Lung (tissue), 11 donors: ENCODE measurements at regions not wholly inside any gene's neighbourhood (a gene's known extent, or its start where the extent isn't known, plus 50 kb on each side); places are given as distances from the start of the nearest gene placed in this dataset.

ENCODE experiments used
- ATAC-seq: fragments of 200-7000 bp; cut with Tn5 transposase; one replicate; pipeline ENCODE4 v1.9.1; 2020; ENCODE audit warnings: moderate number of reproducible peaks; ENCODE audit not compliant: insufficient read depth, low FRiP score
- DNase-seq, 3 donors: peaks; one replicate each; pipeline ENCODE4 v3.0.0-alpha.2; 2013 to 2017
- H3K27ac ChIP-seq, 2 donors: one replicate each; pipeline ENCODE4 v1.5.1; 2013; ENCODE audit warnings: mild to moderate bottlenecking in 2 of 2, moderate library complexity in 2 of 2, control low read depth in 1 of 2, inconsistent platforms in 1 of 2, low read depth in 1 of 2, low read length in 1 of 2
- H3K27me3 ChIP-seq, 3 donors: one replicate each; pipeline ENCODE4 v1.5.1; 2013; ENCODE audit warnings: low read length in 2 of 3; ENCODE audit not compliant: control insufficient read depth in 3 of 3, insufficient read depth in 3 of 3
- H3K36me3 ChIP-seq, 4 donors: one replicate each; pipeline ENCODE4 v1.5.1; 2013; ENCODE audit warnings: low read length in 4 of 4, mild to moderate bottlenecking in 1 of 4, moderate library complexity in 1 of 4; ENCODE audit not compliant: control insufficient read depth in 4 of 4, insufficient read depth in 4 of 4
- H3K4me1 ChIP-seq, 5 donors: one replicate each; pipeline ENCODE4 v1.5.1; 2013; ENCODE audit warnings: low read length in 5 of 5, mild to moderate bottlenecking in 2 of 5, moderate library complexity in 1 of 5; ENCODE audit not compliant: control insufficient read depth in 5 of 5, insufficient read depth in 5 of 5
- H3K4me3 ChIP-seq: one replicate; pipeline ENCODE4 v1.5.1; 2013; ENCODE audit warnings: mild to moderate bottlenecking, control low read depth, moderate library complexity
- H3K9ac ChIP-seq, 2 donors: one replicate each; pipeline ENCODE4 v1.5.1; 2013; ENCODE audit warnings: low read length in 2 of 2, control low read depth in 1 of 2; ENCODE audit not compliant: insufficient read depth in 1 of 2
- H3K9me3 ChIP-seq, 4 donors: one replicate each; pipeline ENCODE4 v1.5.1; 2013; ENCODE audit warnings: low read length in 3 of 4, mild to moderate bottlenecking in 1 of 4, moderate library complexity in 1 of 4; ENCODE audit not compliant: control insufficient read depth in 4 of 4, insufficient read depth in 3 of 4
- WGBS, 2 donors: extraction: QIAGEN DNeasy Blood & Tissue Kit; methylation state at CpG; one replicate each; pipeline ENCODE4 v1.1.7; 2013; 5-methylcytosine and 5-hydroxymethylcytosine counted together
- TF ChIP-seq, protein P1 (sequence below): IDR thresholded peaks from 2 replicates; pipeline ENCODE4 v1.5.1; 2012; ENCODE audit warnings: mild to moderate bottlenecking; ENCODE audit errors: control extremely low read depth, extremely low read depth
- donor health status: control.
- donor health status: control.
- donor health status: Bipolar disorder and iron deficiency.
- donor health status: healthy.
- donor health status: DM: yes; HTN: yes; CAD: no.

DNA sequence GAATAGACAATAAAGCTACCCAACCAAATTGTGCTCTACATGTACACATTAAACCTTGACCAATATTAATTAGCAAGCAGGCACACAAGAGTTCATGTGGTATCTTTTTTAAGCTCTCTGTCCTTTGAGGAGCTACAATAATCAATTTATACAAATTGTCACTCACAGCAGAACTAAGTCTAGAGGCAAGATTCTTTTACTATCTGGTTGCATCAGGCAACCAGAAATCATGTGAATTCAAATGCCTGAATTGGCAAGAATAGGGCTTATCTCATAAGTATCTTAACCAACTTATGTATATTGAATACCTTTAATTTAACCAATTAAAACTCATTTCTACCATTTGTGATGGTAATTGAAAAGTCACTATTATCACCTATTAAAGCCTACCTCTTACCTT, 145.5 kb upstream of the HAPLN1 start:
- TF ChIP-seq, protein P1, sequence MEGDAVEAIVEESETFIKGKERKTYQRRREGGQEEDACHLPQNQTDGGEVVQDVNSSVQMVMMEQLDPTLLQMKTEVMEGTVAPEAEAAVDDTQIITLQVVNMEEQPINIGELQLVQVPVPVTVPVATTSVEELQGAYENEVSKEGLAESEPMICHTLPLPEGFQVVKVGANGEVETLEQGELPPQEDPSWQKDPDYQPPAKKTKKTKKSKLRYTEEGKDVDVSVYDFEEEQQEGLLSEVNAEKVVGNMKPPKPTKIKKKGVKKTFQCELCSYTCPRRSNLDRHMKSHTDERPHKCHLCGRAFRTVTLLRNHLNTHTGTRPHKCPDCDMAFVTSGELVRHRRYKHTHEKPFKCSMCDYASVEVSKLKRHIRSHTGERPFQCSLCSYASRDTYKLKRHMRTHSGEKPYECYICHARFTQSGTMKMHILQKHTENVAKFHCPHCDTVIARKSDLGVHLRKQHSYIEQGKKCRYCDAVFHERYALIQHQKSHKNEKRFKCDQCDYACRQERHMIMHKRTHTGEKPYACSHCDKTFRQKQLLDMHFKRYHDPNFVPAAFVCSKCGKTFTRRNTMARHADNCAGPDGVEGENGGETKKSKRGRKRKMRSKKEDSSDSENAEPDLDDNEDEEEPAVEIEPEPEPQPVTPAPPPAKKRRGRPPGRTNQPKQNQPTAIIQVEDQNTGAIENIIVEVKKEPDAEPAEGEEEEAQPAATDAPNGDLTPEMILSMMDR, result no peak
- Histone ChIP-seq H3K4me3 (no peak overlapping the region), H3K27ac (no peak overlapping the region), H3K9ac (no peak overlapping the region), H3K36me3 (no peaks in the 10 kb centered on the region), H3K27me3 (no peaks in the 10 kb centered on the region), H3K9me3 (no peaks in the 10 kb centered on the region), H3K4me1 (no peaks in the 10 kb centered on the region)
- DNase-seq (no peak), ATAC-seq (no peak)

DNA sequence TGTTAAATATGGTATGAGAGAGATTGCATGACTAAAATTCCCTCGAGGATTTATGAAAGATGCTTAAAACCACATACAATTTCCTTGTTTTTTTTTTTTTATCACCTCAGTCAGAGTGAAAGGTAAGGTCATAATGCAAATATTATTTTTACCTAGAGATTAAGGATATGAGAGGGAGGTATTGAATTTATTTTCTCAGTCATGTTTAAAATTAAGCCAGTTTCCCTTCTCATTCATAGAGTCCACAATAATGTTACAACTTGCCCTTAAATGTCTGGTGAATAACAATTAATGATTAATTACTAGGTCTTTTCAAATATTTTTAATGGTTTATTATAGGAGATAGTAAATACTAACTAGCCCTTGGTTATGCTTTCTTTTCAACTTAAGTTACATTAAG, 144.9 kb upstream of the HAPLN1 start:
- TF ChIP-seq, protein P1, result no peak
- Histone ChIP-seq H3K27ac (no peak overlapping the region), H3K27me3 (no peaks in the 10 kb centered on the region), H3K4me3 (no peak overlapping the region), H3K36me3 (no peaks in the 10 kb centered on the region), H3K9ac (no peak overlapping the region), H3K4me1 (no peaks in the 10 kb centered on the region), H3K9me3 (no peaks in the 10 kb centered on the region)
- WGBS, 2 donors, result 86% methylated on average over 1 of the region's 1 CpG
- no peak for DNase-seq
- no peak for ATAC-seq

DNA sequence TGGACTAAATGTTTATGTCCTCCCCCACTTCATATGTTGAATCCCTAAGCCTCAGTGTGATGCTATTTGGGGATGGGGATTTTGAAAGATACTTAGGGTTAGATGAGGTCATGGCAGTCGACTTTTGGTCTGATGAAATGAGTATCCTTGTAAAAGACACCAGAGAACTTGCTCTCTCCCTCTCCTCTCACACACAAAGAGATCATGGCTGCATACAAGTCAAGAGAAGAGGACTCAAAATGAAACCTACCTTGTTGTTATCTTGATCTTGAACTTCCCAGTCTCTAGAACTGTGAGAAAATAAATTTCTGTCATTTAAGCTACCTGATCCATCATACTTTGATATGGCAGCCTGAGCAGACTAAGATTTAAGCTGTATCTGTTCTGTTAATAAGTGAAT, 144.0 kb upstream of the HAPLN1 start:
- H3K4me1 ChIP-seq, result no peaks in the 10 kb centered on the region
- no peak overlapping the region for H3K4me3 ChIP-seq
- WGBS, 2 donors, result 69 to 77% methylated on average over 1 of the region's 1 CpG
- H3K27ac ChIP-seq, result no peak overlapping the region
- no peak overlapping the region for H3K9ac ChIP-seq
- no peaks in the 10 kb centered on the region for H3K36me3 ChIP-seq
- no peaks in the 10 kb centered on the region for H3K9me3 ChIP-seq
- no peak for ATAC-seq
- TF ChIP-seq, protein P1, result no peak
- H3K27me3 ChIP-seq, result no peaks in the 10 kb centered on the region
- DNase-seq, result no peak

DNA sequence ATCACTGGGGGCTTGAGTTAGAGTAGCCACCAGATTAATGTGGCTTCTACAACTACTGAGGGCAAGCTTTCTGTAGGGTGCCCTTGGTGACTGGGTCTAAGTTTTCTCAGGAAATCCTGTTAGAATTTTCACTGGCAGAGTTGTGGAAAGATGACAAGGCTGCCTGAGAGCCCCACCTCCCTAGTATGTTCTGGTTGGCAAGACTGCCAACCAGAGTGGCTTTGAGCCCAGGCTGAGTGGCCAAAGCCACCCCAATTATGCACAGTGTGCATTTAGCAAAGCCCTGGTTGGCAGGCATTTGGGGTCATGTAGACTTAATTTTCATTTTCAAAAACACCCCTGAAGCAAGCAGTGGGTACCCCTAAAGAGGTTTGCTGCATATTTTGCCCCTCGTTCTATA, 136.7 kb upstream of the HAPLN1 start:
- no peak for ATAC-seq
- whole genome bisulfite sequencing, 2 donors, result 87 to 96% methylated on average over 1 of the region's 1 CpG
- peaks cover 0 to 2% (median 0%) of the 10 kb centered on the region in 5 donors for H3K4me1 ChIP-seq

More for the DNA sequence above, 136.7 kb upstream of the HAPLN1 start:
- Histone ChIP-seq H3K36me3 (no peaks in the 10 kb centered on the region), H3K9me3 (no peaks in the 10 kb centered on the region), H3K27me3 (no peaks in the 10 kb centered on the region), H3K4me3 (no peak overlapping the region), H3K9ac (no peak overlapping the region), H3K27ac (no peak overlapping the region)
- TF ChIP-seq, protein P1, result no peak
- no peak for DNase-seq
